ENCODE measurements at regions not wholly inside any gene's neighbourhood (a gene's known extent, or its start where the extent isn't known, plus 50 kb on each side); places are given as distances from the start of the nearest gene placed in this dataset.

GRCh38 chr2:239594019-239594771 is 193.4 kb upstream of the HDAC4 start:
- no peak for TF ChIP-seq CTCF (IDR thresholded peaks at IDR 0.05)
- no peak for TF ChIP-seq ZFX (IDR thresholded peaks at IDR 0.05; ENCODE audit: borderline replicate concordance)

All from 22Rv1 (cell line).